ENCODE measurements at regions not wholly inside any gene's neighbourhood (a gene's known extent, or its start where the extent isn't known, plus 50 kb on each side); places are given as distances from the start of the nearest gene placed in this dataset.

DNA sequence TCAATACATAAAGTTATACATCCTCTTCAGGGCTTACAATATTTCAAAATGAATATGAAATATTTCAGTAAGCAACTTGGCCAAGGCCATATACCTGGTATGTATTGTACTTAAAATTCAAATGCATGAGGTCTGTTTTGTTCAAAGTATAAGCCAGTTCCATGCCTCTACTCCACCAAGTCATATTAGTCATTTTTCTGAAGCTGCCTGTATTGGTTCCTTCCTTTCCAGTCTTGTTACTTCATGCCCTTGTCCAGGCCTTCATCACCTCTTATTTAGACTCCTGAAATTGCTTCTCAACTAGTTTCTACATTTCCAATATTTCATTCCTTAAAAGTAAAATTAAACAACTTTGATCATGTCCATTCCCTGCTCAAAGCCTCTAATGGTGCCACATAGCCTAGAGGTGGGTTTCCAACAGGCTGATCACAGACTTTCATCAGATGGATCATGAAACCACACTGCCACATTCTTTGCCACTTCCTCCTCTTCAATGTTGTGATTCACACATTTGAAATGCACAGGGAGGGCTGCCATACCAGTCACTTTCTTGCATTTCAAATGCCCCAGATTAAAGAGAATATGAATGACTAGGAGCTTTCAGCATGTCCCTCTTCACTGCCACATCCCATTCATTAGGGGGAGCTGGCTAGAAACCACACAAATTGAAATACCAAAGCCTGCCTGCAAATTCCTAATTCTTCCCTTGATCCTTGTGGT is 424.1 kb upstream of the DACH1 start:
- Histone ChIP-seq H3K27me3 (ENCODE audit: control insufficient read depth in 3 of 3, insufficient read depth in 3 of 3, low read length in 2 of 3) (no peaks in the 10 kb centered on the region), H3K9ac (ENCODE audit: insufficient read depth in 1 of 2, low read length in 2 of 2) (no peak overlapping the region), H3K4me1 (ENCODE audit: control insufficient read depth in 5 of 5, insufficient read depth in 5 of 5, low read length in 5 of 5) (peaks cover 0 to 11% (median 5%) of the 10 kb centered on the region in 5 donors), H3K9me3 (ENCODE audit: control insufficient read depth in 4 of 4, insufficient read depth in 3 of 4, low read length in 3 of 4) (peaks cover 0 to 4% (median under 1%) of the 10 kb centered on the region in 4 donors), H3K36me3 (ENCODE audit: control insufficient read depth in 4 of 4, insufficient read depth in 4 of 4, low read length in 4 of 4) (no peaks in the 10 kb centered on the region), H3K27ac (ENCODE audit: low read depth in 1 of 2, low read length in 1 of 2) (no peak overlapping the region), H3K4me3 (no peak overlapping the region)
- ATAC-seq (ENCODE audit: insufficient read depth, low FRiP score) (no peak), DNase-seq (no peak)
- TF ChIP-seq, protein P1, sequence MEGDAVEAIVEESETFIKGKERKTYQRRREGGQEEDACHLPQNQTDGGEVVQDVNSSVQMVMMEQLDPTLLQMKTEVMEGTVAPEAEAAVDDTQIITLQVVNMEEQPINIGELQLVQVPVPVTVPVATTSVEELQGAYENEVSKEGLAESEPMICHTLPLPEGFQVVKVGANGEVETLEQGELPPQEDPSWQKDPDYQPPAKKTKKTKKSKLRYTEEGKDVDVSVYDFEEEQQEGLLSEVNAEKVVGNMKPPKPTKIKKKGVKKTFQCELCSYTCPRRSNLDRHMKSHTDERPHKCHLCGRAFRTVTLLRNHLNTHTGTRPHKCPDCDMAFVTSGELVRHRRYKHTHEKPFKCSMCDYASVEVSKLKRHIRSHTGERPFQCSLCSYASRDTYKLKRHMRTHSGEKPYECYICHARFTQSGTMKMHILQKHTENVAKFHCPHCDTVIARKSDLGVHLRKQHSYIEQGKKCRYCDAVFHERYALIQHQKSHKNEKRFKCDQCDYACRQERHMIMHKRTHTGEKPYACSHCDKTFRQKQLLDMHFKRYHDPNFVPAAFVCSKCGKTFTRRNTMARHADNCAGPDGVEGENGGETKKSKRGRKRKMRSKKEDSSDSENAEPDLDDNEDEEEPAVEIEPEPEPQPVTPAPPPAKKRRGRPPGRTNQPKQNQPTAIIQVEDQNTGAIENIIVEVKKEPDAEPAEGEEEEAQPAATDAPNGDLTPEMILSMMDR (IDR thresholded peaks at IDR 0.05; ENCODE audit: control extremely low read depth, extremely low read depth), result no peak

DNA sequence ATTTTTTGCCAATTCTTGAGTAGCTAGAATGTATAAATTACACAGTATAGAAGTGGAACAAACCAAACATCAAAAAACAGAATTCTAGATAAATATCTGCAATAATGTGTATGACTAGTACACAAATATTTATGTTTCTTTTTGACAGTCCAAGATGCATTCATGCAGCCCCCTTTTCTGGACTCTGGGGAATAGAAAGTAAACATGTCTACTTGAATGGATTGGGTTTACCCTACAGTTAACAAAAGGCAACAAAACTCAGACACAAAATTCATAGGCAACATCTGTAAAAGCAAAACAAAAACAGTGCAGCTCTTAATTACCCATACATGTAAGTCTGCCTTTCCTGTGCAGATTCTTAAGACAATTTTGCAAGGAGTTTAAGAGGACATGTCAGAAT is 419.4 kb upstream of the DACH1 start:
- no peak for ATAC-seq (ENCODE audit: insufficient read depth, low FRiP score)
- Histone ChIP-seq H3K4me3 (no peak overlapping the region), H3K27ac (ENCODE audit: low read depth in 1 of 2, low read length in 1 of 2) (no peak overlapping the region), H3K36me3 (ENCODE audit: control insufficient read depth in 4 of 4, insufficient read depth in 4 of 4, low read length in 4 of 4) (no peaks in the 10 kb centered on the region), H3K27me3 (ENCODE audit: control insufficient read depth in 3 of 3, insufficient read depth in 3 of 3, low read length in 2 of 3) (no peaks in the 10 kb centered on the region), H3K4me1 (ENCODE audit: control insufficient read depth in 5 of 5, insufficient read depth in 5 of 5, low read length in 5 of 5) (no peaks in the 10 kb centered on the region), H3K9me3 (ENCODE audit: control insufficient read depth in 4 of 4, insufficient read depth in 3 of 4, low read length in 3 of 4) (peaks cover 0 to 2% (median 0%) of the 10 kb centered on the region in 4 donors), H3K9ac (ENCODE audit: insufficient read depth in 1 of 2, low read length in 2 of 2) (no peak overlapping the region)
- peak in 2 of 3 donors; percentile 69 to 70 for DNase-seq
- TF ChIP-seq, protein P1 (IDR thresholded peaks at IDR 0.05; ENCODE audit: control extremely low read depth, extremely low read depth), result no peak

DNA sequence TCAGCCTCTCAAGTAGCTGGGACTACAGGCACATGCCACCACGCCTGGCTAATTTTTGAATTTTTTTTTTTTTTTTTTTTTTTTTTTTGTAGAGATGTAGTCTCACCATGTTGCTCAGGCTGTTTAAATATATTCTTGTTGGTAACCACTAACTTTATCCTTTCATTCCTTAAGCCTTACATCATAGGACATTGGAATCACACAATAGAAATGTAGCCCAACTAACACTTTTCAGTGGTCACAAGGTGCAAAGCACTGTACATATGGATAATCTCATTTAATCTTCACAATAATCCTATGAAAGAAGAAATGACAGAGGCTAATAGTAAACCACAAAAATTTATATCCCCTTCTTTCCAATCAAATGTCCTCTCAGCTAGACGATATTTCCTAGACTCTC is 417.8 kb upstream of the DACH1 start:
- peaks cover 0 to 2% (median 0%) of the 10 kb centered on the region in 4 donors for H3K9me3 ChIP-seq (ENCODE audit: control insufficient read depth in 4 of 4, insufficient read depth in 3 of 4, low read length in 3 of 4)
- H3K4me3 ChIP-seq, result no peak overlapping the region
- no peaks in the 10 kb centered on the region for H3K27me3 ChIP-seq (ENCODE audit: control insufficient read depth in 3 of 3, insufficient read depth in 3 of 3, low read length in 2 of 3)
- H3K36me3 ChIP-seq (ENCODE audit: control insufficient read depth in 4 of 4, insufficient read depth in 4 of 4, low read length in 4 of 4), result no peaks in the 10 kb centered on the region
- no peak for ATAC-seq (ENCODE audit: insufficient read depth, low FRiP score)
- no peak overlapping the region for H3K9ac ChIP-seq (ENCODE audit: insufficient read depth in 1 of 2, low read length in 2 of 2)
- H3K27ac ChIP-seq (ENCODE audit: low read depth in 1 of 2, low read length in 1 of 2), result no peak overlapping the region
- TF ChIP-seq, protein P1 (IDR thresholded peaks at IDR 0.05; ENCODE audit: control extremely low read depth, extremely low read depth), result no peak
- no peaks in the 10 kb centered on the region for H3K4me1 ChIP-seq (ENCODE audit: control insufficient read depth in 5 of 5, insufficient read depth in 5 of 5, low read length in 5 of 5)
- 90 to 95% methylated on average over 2 of the region's 2 CpGs for WGBS, 2 donors
- DNase-seq, result no peak

DNA sequence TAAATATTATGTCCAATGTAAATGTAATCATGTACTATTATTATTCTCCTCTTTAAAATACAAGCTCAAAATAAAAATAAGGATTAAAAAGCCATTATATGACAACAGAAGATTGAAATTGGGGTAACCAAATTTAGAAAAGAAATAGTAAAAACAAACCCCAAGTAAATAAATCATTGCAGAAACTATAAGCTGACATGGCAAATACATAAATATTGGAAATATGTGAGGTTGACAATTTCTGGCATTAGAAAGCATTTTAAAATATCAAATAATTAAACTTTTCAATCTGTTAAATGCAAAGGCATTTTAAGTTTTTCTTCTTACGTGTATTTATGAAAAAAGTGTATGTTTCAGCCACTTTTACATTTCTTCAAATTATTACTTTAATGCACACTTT is 394.7 kb upstream of the DACH1 start:
- WGBS, 2 donors, result 86 to 90% methylated on average over 1 of the region's 1 CpG
- H3K36me3 ChIP-seq (ENCODE audit: control insufficient read depth in 4 of 4, insufficient read depth in 4 of 4, low read length in 4 of 4), result no peaks in the 10 kb centered on the region
- no peak overlapping the region for H3K4me3 ChIP-seq
- no peak overlapping the region for H3K27ac ChIP-seq (ENCODE audit: low read depth in 1 of 2, low read length in 1 of 2)
- no peaks in the 10 kb centered on the region for H3K4me1 ChIP-seq (ENCODE audit: control insufficient read depth in 5 of 5, insufficient read depth in 5 of 5, low read length in 5 of 5)
- H3K9ac ChIP-seq (ENCODE audit: insufficient read depth in 1 of 2, low read length in 2 of 2), result no peak overlapping the region
- TF ChIP-seq, protein P1 (IDR thresholded peaks at IDR 0.05; ENCODE audit: control extremely low read depth, extremely low read depth), result no peak
- H3K9me3 ChIP-seq (ENCODE audit: control insufficient read depth in 4 of 4, insufficient read depth in 3 of 4, low read length in 3 of 4), result peaks cover 0 to 2% (median 0%) of the 10 kb centered on the region in 4 donors
- DNase-seq (no peak), ATAC-seq (ENCODE audit: insufficient read depth, low FRiP score) (no peak)
- no peaks in the 10 kb centered on the region for H3K27me3 ChIP-seq (ENCODE audit: control insufficient read depth in 3 of 3, insufficient read depth in 3 of 3, low read length in 2 of 3)
